SK-MEL-5 (cell line): ENCODE measurements at regions not wholly inside any gene's neighbourhood (a gene's known extent, or its start where the extent isn't known, plus 50 kb on each side); places are given as distances from the start of the nearest gene placed in this dataset.

Experiments used
- DNase-seq: peaks from one replicate; pipeline ENCODE4 v3.0.0-alpha.2; 2016; ENCODE audit warnings: low read depth, low spot score
- in situ Hi-C: cut with HindIII; loops from 2 replicates; pipeline ENCODE4 v1.10.0; 2016; ENCODE audit warnings: low sequenced_read_pairs, high pct_unique_total_duplicates, low pct_unique_long_range_greater_than_20kb

- in situ Hi-C loops, result no loop called here
- DNase-seq, result no peak
Measured at GRCh38 chr2:19762959-19763605, 138.7 kb downstream of the TTC32 start.

- in situ Hi-C loops, result no loop called here
- DNase-seq, result no peak
Measured at GRCh38 chr2:19762142-19762541, 139.6 kb downstream of the TTC32 start.

GRCh38 chr2:19759880-19760279, 141.9 kb downstream of the TTC32 start:
- in situ Hi-C loops, result no loop called here

DNA sequence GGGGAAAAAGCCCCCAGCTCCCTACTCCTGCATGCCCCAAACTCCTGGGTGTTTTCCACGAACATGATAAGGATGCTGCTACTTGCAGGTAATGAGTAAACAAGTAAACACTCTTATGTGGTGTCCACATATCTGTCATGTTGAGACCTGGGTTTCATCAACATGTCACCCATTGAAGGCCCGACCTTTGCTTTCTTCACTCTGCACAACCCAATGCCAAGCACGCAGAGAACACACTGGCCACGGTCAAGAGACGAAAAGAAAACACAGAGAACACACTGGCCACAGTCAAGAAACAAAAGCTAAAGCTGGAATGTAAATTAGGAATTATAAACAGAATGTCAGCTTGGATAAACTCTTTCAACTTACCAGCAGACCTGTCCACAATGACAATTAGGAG, 143.1 kb downstream of the TTC32 start:
- in situ Hi-C loops, result no loop called here
- DNase-seq, result no peak

More at GRCh38 chr2:19759880-19760279, 141.9 kb downstream of the TTC32 start:
- no peak for DNase-seq

- in situ Hi-C loops, result no loop called here
- DNase-seq, result no peak
Measured at GRCh38 chr2:19757586-19757985, 144.2 kb downstream of the TTC32 start.

GRCh38 chr2:19754907-19755306, 146.9 kb downstream of the TTC32 start:
- in situ Hi-C loops, result no loop called here
- DNase-seq, result peak; percentile 28

DNA sequence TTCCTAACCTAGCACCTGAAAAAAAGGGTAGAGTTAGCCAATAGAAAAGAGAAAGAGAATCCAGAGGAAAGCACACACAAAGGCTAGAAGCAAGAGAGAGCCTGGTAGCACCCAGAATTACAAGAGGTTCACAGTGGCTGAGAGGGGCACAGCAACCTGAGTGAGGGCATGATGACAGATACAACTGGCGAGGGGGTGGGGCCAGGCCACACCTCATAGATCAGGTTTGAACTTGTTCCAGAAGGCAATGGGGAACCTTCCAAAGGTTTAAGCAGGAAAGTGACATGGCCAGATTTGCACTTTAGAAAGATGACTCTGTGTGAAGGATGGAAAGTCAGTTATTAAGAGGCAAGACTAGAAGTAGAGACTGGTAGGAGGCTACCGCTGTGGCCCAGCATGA, 148.0 kb downstream of the TTC32 start:
- no peak for DNase-seq
- in situ Hi-C loops, result no loop called here

- DNase-seq, result no peak
- in situ Hi-C loops, result no loop called here
Measured at GRCh38 chr2:19753314-19753713, 148.5 kb downstream of the TTC32 start.

GRCh38 chr2:19752500-19752899, 149.3 kb downstream of the TTC32 start:
- in situ Hi-C loops, result no loop called here
- no peak for DNase-seq

GRCh38 chr2:19751631-19752030, 150.2 kb downstream of the TTC32 start:
- in situ Hi-C loops, result no loop called here
- DNase-seq, result no peak

DNA sequence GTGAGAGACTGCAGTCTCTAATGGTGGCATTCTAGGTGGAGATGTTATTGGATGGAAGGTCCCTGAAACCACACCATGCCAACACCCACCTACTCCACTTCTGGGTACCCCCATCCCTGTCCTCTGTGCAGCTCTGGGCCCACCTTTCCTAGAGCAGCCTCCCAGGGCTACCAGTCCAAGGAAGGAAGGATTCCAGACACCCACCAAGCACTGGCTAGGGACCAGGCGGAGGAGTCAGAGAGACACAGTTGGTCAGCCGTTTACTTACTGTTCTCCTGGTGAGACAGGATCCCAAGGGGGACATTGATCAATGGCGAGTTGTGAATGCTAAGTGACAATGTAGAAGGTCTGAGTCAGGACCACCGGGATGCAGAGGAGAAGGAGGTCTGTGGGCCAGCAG, 151.6 kb downstream of the TTC32 start:
- no peak for DNase-seq
- in situ Hi-C loops, result no loop called here

DNA sequence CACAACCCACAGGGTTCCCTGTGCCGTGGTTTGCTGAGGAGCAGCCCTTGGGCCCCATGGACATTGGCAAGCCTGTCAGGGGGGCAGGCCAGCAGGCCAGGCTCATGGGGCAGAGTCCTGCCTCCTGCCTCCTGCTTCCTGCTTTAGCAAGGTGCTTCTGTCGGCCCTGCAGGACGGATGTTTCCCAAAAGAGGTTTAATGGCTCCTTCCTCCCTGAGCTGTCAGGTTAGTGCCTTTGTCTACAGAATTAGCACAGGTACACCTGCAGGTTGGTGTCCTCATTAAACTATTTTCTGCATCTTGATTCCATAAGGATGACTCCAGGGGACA, 152.3 kb downstream of the TTC32 start:
- no peak for DNase-seq
- in situ Hi-C loops, result no loop called here

- no peak for DNase-seq
- in situ Hi-C loops, result no loop called here
Measured at GRCh38 chr2:19748711-19749506, 152.9 kb downstream of the TTC32 start.

GRCh38 chr2:19748073-19748375, 153.8 kb downstream of the TTC32 start:
- in situ Hi-C loops, result no loop called here
- DNase-seq, result peak; percentile 21

DNA sequence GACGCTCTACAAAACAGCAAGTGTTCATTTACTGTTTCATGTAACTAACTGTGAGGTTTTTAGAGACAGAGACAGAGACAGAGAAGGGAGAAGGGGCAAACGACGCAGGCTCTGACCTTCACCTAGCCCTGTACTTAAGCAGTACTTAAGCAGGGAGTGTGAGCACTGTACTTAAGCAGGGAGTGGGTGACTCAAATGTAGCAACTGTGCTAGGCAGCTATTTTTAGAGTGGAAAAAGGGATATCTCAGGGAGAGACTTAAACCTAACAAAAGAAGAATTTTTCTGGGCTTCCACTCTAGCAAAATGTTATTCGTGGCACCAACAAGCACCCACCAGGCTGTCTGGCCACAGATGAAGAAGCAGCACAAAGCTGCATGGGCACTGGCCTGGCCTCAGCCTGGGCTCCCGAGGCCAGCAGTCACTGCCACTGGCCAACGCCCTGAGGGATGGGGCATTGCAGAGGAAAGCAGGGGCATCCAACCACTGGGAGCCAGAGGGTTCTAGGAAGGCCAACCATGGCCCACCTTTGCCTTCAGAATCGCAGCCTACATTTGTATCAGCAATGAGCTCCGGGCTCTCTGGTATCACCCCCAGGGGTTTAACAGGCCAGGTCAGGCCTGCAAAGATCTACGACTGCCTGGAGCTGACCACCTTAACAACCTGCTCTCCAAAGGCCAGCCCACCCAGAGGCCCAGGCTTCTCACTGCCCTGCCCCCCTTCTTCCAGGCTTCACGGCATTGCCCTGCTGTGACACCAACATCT, 154.3 kb downstream of the TTC32 start:
- DNase-seq, result no peak
- in situ Hi-C loops, result no loop called here

DNA sequence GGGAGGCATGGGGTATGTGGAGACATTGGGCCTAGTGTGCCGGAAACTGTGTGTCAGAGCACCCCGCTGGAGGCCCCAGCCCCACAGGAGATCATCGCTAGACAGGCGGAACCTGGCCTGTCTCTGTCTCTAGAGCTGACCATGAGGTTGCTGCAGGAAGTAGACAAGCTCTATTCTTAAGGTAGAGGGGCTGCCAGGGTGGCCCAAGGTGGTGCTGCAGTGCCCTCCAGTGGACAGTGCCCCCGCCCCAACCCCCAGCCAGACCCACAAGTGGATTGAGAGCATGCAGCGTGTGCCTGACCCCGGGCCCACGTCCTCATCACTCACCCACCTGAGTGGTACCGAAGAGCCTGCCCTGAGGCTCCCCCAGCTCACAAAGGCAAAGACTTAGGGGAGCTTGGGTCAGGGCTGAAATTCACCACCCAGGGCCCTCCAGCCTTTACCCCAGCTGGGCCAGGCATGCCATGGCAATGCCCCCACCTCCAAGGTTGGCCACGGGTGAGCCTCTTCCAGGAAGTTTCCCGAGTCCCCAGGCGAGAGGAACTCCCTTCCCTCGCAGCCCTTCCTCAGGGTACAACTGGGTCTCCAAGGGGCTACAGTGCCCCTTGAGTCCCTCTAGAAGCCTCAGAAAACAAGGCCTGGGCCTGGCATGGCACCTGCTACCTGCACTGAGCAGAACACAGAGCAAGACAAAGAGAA, 155.0 kb downstream of the TTC32 start:
- peak; percentile 48 for DNase-seq
- in situ Hi-C loops, result no loop called here

GRCh38 chr2:19746137-19746600, 155.6 kb downstream of the TTC32 start:
- no peak for DNase-seq

More at GRCh38 chr2:19746137-19746600, 155.6 kb downstream of the TTC32 start:
- in situ Hi-C loops, result no loop called here
